Thyroid gland (tissue), 4 donors: ENCODE measurements at regions not wholly inside any gene's neighbourhood (a gene's known extent, or its start where the extent isn't known, plus 50 kb on each side); places are given as distances from the start of the nearest gene placed in this dataset.

Experiments used
- CTCF ChIP-seq, 6 experiments: fragments of 200-600 bp in 3 of 6; fragments of 450-650 bp in 3 of 6; sonication (generic) in 3 of 6; IDR thresholded peaks; one replicate each; pipeline ENCODE4 v1.5.1; 2016 to 2019; ENCODE audit warnings: antibody characterized with exemption in 6 of 6, mild to moderate bottlenecking in 2 of 6, inconsistent platforms in 1 of 6, moderate library complexity in 1 of 6
- POLR2A ChIP-seq, 2 donors: fragments of 450-650 bp; IDR thresholded peaks; one replicate each; pipeline ENCODE4 v1.6.1; 2017; ENCODE audit warnings: antibody characterized with exemption in 2 of 2, mild to moderate bottlenecking in 2 of 2, moderate library complexity in 1 of 2

DNA sequence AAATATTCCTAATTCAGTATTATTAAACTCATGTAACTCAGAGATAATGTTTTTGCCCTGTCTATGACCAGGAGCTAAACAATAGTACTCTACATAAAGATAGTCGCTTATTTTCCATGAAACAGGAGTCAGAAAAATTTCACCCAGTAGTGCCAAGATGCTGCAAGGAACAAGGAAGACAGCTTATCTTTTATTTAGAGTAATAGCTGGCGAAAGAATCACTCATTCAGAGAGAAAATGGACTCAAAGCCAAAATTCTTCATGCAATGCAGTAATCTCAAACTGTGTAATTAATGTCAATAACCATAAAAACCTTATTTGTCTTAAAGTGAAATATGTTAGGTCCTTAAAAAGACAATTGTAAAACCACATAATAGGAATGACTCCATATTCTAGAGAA lies 477.8 kb downstream of the ANKRD50 start:
- TF ChIP-seq CTCF (IDR thresholded peaks at IDR 0.05) (no peak), POLR2A (IDR thresholded peaks at IDR 0.05) (no peak)
